ENCODE measurements at regions not wholly inside any gene's neighbourhood (a gene's known extent, or its start where the extent isn't known, plus 50 kb on each side); places are given as distances from the start of the nearest gene placed in this dataset.

DNA sequence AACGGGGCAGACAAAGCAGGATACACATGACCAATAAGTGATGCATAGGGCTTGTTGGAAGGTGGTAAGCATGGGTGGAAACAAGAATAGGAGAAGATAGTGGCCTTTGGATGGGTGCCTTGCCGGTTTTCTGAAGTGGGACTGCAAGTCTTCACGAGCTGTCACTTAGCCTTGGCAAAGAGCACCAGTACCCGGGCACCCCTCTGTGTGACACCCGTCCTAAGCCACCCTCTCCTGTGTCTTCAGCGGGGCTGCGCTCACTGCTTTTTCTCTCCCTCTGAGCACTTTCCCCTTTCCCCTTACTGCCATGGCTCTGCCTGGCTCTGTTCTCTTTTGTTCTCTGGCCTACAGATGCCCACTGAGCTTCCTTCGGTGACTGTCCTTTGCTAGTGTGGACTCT is 399.7 kb upstream of the MKI67 start:
- TF ChIP-seq, protein P1, sequence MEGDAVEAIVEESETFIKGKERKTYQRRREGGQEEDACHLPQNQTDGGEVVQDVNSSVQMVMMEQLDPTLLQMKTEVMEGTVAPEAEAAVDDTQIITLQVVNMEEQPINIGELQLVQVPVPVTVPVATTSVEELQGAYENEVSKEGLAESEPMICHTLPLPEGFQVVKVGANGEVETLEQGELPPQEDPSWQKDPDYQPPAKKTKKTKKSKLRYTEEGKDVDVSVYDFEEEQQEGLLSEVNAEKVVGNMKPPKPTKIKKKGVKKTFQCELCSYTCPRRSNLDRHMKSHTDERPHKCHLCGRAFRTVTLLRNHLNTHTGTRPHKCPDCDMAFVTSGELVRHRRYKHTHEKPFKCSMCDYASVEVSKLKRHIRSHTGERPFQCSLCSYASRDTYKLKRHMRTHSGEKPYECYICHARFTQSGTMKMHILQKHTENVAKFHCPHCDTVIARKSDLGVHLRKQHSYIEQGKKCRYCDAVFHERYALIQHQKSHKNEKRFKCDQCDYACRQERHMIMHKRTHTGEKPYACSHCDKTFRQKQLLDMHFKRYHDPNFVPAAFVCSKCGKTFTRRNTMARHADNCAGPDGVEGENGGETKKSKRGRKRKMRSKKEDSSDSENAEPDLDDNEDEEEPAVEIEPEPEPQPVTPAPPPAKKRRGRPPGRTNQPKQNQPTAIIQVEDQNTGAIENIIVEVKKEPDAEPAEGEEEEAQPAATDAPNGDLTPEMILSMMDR (IDR thresholded peaks at IDR 0.05): no peak
- no peak for TF ChIP-seq POLR2A (IDR thresholded peaks at IDR 0.05)

All from uterus (tissue), 2 donors.